ENCODE measurements at regions not wholly inside any gene's neighbourhood (a gene's known extent, or its start where the extent isn't known, plus 50 kb on each side); places are given as distances from the start of the nearest gene placed in this dataset.

- TF ChIP-seq TCF12 (IDR thresholded peaks at IDR 0.05; ENCODE audit: low read depth, low read length) (no peak), CTCF (IDR thresholded peaks at IDR 0.05; ENCODE audit: control extremely low read depth in 1 of 3, insufficient read depth in 1 of 3, low read depth in 1 of 3, low read length in 3 of 3) (no peak), EP300 (IDR thresholded peaks at IDR 0.05; ENCODE audit: borderline replicate concordance in 1 of 2, low read depth in 2 of 2, low read length in 2 of 2) (no peak), RBBP5 (IDR thresholded peaks at IDR 0.05; ENCODE audit: borderline replicate concordance, low read depth, low read length) (no peak), FOSL1 (IDR thresholded peaks at IDR 0.05; ENCODE audit: insufficient read depth, low read depth, low read length) (no peak)
These were observed 177.4 kb upstream of the PRLR start for GRCh38 chr5:35407697-35408096.

Measured in H1 (cell line).